ENCODE measurements at regions not wholly inside any gene's neighbourhood (a gene's known extent, or its start where the extent isn't known, plus 50 kb on each side); places are given as distances from the start of the nearest gene placed in this dataset.

GRCh38 chr19:30135093-30135757 is 193.2 kb downstream of the URI1 start:
- TF ChIP-seq CTCF (IDR thresholded peaks at IDR 0.05): no peak
- TF ChIP-seq ZFX (IDR thresholded peaks at IDR 0.05; ENCODE audit: borderline replicate concordance): no peak
